HEK293 (cell line): ENCODE measurements at regions not wholly inside any gene's neighbourhood (a gene's known extent, or its start where the extent isn't known, plus 50 kb on each side); places are given as distances from the start of the nearest gene placed in this dataset.

ENCODE experiments used
- CTCF ChIA-PET: fragments of 350-600 bp; formaldehyde crosslinking; extraction: SDS; loops from one replicate; lab custom pipeline; 2021; ENCODE audit warnings: antibody characterized with exemption; lab: Yijun Ruan, JAX
- POLR2A ChIA-PET: fragments of 300-600 bp; formaldehyde crosslinking; extraction: SDS; loops from one replicate; lab custom pipeline; 2020; ENCODE audit warnings: antibody characterized with exemption, inconsistent platforms; lab: Yijun Ruan, JAX
- H3K27ac ChIP-seq: fragments of 200-500 bp; sonication (Bioruptor generic); 2 replicates; pipeline ENCODE4 v1.5.1; 2014; ENCODE audit warnings: low read depth, low read length, control low read depth, inconsistent platforms; ENCODE audit errors: extremely low read depth
- H3K36me3 ChIP-seq, 2 experiments: fragments of 200-500 bp in 1 of 2; sonication (Bioruptor generic) in 1 of 2; 1 replicate in 1 of 2; 2 replicates in 1 of 2; pipeline ENCODE4 v1.5.1; 2014 to 2017; ENCODE audit warnings: inconsistent platforms in 2 of 2, low read length in 2 of 2; ENCODE audit not compliant: control insufficient read depth in 2 of 2, insufficient read depth in 1 of 2
- H3K4me1 ChIP-seq: fragments of 200-500 bp; sonication (Bioruptor generic); 2 replicates; pipeline ENCODE4 v1.5.1; 2014; ENCODE audit warnings: mild to moderate bottlenecking, low read length, inconsistent platforms; ENCODE audit not compliant: control insufficient read depth, insufficient read depth
- H3K4me3 ChIP-seq: 2 replicates; pipeline ENCODE4 v1.5.1; 2011; ENCODE audit warnings: low read depth, mild to moderate bottlenecking, control low read depth, low read length, moderate library complexity
- H3K9me3 ChIP-seq: fragments of 200-500 bp; sonication (Bioruptor generic); 2 replicates; pipeline ENCODE4 v1.5.1; 2014; ENCODE audit warnings: low read depth, low read length, inconsistent platforms; ENCODE audit not compliant: control insufficient read depth, insufficient read depth
- GLIS2 ChIP-seq: fragments of 450-650 bp; formaldehyde crosslinking; IDR thresholded peaks from 2 replicates; pipeline ENCODE4 v1.5.1; 2016; ENCODE audit warnings: missing biosample characterization, missing genetic modification characterization
- HOXC10 ChIP-seq: sonication (generic); formaldehyde crosslinking; IDR thresholded peaks from 2 replicates; pipeline ENCODE4 v1.8.1; 2023; ENCODE audit warnings: mild to moderate bottlenecking, missing genetic modification reagents
- IKZF3 ChIP-seq: fragments of 450-650 bp; IDR thresholded peaks from 2 replicates; pipeline ENCODE4 v1.5.0; 2018; ENCODE audit warnings: missing biosample characterization, mild to moderate bottlenecking, missing genetic modification characterization, moderate library complexity
- MYNN ChIP-seq: fragments of 450-650 bp; formaldehyde crosslinking; IDR thresholded peaks from 2 replicates; pipeline ENCODE4 v1.5.1; 2016; ENCODE audit warnings: missing biosample characterization, missing genetic modification characterization, borderline replicate concordance
- SCRT1 ChIP-seq: fragments of 450-650 bp; formaldehyde crosslinking; IDR thresholded peaks from 2 replicates; pipeline ENCODE4 v1.5.1; 2016; ENCODE audit warnings: missing biosample characterization, missing genetic modification characterization, borderline replicate concordance
- ZNF157 ChIP-seq: fragments of 450-650 bp; formaldehyde crosslinking; IDR thresholded peaks from 2 replicates; pipeline ENCODE4 v1.5.1; 2016; ENCODE audit warnings: missing biosample characterization, missing genetic modification characterization
- ZNF174 ChIP-seq: fragments of 450-650 bp; formaldehyde crosslinking; IDR thresholded peaks from 2 replicates; pipeline ENCODE4 v1.5.0; 2017; ENCODE audit warnings: missing biosample characterization, mild to moderate bottlenecking, missing genetic modification characterization
- ZNF202 ChIP-seq: fragments of 450-650 bp; formaldehyde crosslinking; IDR thresholded peaks from 2 replicates; pipeline ENCODE4 v1.5.1; 2016; ENCODE audit warnings: missing biosample characterization, missing genetic modification characterization, borderline replicate concordance
- ZNF266 ChIP-seq: fragments of 450-650 bp; formaldehyde crosslinking; IDR thresholded peaks from 2 replicates; pipeline ENCODE4 v1.5.1; 2016; ENCODE audit warnings: missing biosample characterization, missing genetic modification characterization, low read depth
- ZNF558 ChIP-seq: fragments of 450-650 bp; formaldehyde crosslinking; IDR thresholded peaks from 2 replicates; pipeline ENCODE4 v1.5.1; 2016; ENCODE audit warnings: missing biosample characterization, missing genetic modification characterization
- ZNF610 ChIP-seq: fragments of 450-650 bp; formaldehyde crosslinking; IDR thresholded peaks from 2 replicates; pipeline ENCODE4 v1.5.1; 2016; ENCODE audit warnings: missing biosample characterization, missing genetic modification characterization, borderline replicate concordance
- ZNF621 ChIP-seq: fragments of 450-650 bp; formaldehyde crosslinking; IDR thresholded peaks from 2 replicates; pipeline ENCODE4 v1.5.1; 2017; ENCODE audit warnings: missing biosample characterization, missing genetic modification characterization
- ZNF623 ChIP-seq: fragments of 450-650 bp; formaldehyde crosslinking; IDR thresholded peaks from 2 replicates; pipeline ENCODE4 v1.5.1; 2016; ENCODE audit warnings: missing biosample characterization, missing genetic modification characterization
- ZNF654 ChIP-seq: fragments of 450-650 bp; formaldehyde crosslinking; IDR thresholded peaks from 2 replicates; pipeline ENCODE4 v1.5.1; 2016; ENCODE audit warnings: low read depth, missing biosample characterization, missing genetic modification characterization
- ZNF747 ChIP-seq: fragments of 450-650 bp; formaldehyde crosslinking; IDR thresholded peaks from 2 replicates; pipeline ENCODE4 v1.5.1; 2016; ENCODE audit warnings: missing biosample characterization, missing genetic modification characterization
- ZNF768 ChIP-seq: fragments of 450-650 bp; formaldehyde crosslinking; IDR thresholded peaks from 2 replicates; pipeline ENCODE4 v1.5.1; 2018; ENCODE audit warnings: missing biosample characterization, mild to moderate bottlenecking, missing genetic modification characterization
- ZNF791 ChIP-seq: fragments of 450-650 bp; formaldehyde crosslinking; IDR thresholded peaks from 2 replicates; pipeline ENCODE4 v1.5.1; 2016; ENCODE audit warnings: missing biosample characterization, missing genetic modification characterization
- ZNF843 ChIP-seq: fragments of 450-650 bp; formaldehyde crosslinking; IDR thresholded peaks from 2 replicates; pipeline ENCODE4 v1.5.1; 2016; ENCODE audit warnings: missing biosample characterization, missing genetic modification characterization
- ZSCAN16 ChIP-seq: fragments of 450-650 bp; formaldehyde crosslinking; IDR thresholded peaks from 2 replicates; pipeline ENCODE4 v1.5.1; 2016; ENCODE audit warnings: missing biosample characterization, missing genetic modification characterization
- TF ChIP-seq, protein P1 (sequence below): fragments of 450-650 bp; formaldehyde crosslinking; optimal IDR thresholded peaks from 2 replicates; pipeline ENCODE3; 2016; ENCODE audit warnings: missing biosample characterization, mild to moderate bottlenecking, missing genetic modification characterization
- TF ChIP-seq, protein P2 (sequence below): fragments of 450-650 bp; formaldehyde crosslinking; IDR thresholded peaks from 2 replicates; pipeline ENCODE4 v1.5.1; 2016; ENCODE audit warnings: missing biosample characterization, missing genetic modification characterization
- TF ChIP-seq, protein P3 (sequence below): fragments of 450-650 bp; formaldehyde crosslinking; IDR thresholded peaks from 2 replicates; pipeline ENCODE4 v1.5.1; 2016; ENCODE audit warnings: missing biosample characterization, missing genetic modification characterization

DNA sequence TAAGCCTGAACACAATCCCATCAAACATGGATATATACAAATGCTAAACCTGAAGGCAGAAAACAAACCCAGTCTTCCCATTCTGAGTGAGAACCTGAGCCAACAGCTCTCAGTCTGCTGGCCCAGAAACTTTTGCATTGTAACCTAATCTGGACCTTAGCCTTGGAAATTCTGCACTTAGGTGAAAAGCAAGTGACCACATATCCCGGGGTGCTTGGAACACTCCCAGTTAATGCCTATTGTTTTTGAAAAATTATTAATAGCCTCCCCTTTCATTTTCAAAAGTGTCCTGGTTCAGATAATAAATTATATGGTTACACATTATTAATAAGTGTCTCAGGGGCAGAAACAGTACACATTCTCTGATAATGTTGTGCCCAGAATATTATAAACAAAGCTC is 228.3 kb upstream of the TARS1 start:
- ChIA-PET CTCF (interaction anchor here (1.3 kb wide), 1 partner anchor 88 kb away, joined by 3 read pairs; no protein-coding TSS in a partner anchor), POLR2A (no interaction called here)
- H3K27ac ChIP-seq, result no peak overlapping the region
- H3K9me3 ChIP-seq, result no peaks in the 10 kb centered on the region
- no peak overlapping the region for H3K4me3 ChIP-seq
- H3K36me3 ChIP-seq, result no peaks in the 10 kb centered on the region
- no peaks in the 10 kb centered on the region for H3K4me1 ChIP-seq
- TF ChIP-seq ZNF202 (no peak), ZNF157 (tag by site-specific recombination) (no peak), MYNN (tag by site-specific recombination) (no peak), GLIS2 (tag by site-specific recombination) (no peak)
- TF ChIP-seq, all 188 proteins: peak for 0

DNA sequence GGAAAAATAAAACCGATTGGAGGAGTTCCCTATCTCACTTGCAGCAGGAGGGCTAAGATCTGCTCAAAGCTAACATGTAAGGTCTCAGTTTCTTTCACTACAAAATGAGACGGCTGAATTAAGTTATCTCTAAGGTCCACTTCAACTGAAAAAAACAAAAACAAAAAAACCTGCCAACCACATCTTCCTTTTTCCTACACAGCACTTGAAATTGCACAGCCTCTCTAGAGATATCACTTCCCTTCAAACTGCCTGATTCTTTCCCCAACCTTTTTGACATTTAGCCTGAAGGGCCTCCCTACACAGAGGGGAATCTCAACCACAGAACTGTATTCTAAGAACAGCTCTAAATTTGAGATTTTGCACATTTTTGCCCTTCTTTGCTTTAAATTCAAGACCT is 227.9 kb upstream of the TARS1 start:
- Histone ChIP-seq H3K4me1 (no peaks in the 10 kb centered on the region), H3K27ac (no peak overlapping the region), H3K9me3 (no peaks in the 10 kb centered on the region), H3K36me3 (no peaks in the 10 kb centered on the region), H3K4me3 (no peak overlapping the region)
- no peak for TF ChIP-seq ZNF610
- TF ChIP-seq ZNF621 (tag by site-specific recombination), result no peak
- TF ChIP-seq SCRT1 (tag by site-specific recombination), result no peak
- no peak for TF ChIP-seq ZNF654 (tag by site-specific recombination)
- CTCF ChIA-PET, result interaction anchor here (1.3 kb wide), 1 partner anchor 87 kb away, joined by 3 read pairs; no protein-coding TSS in a partner anchor
- POLR2A ChIA-PET, result no interaction called here

DNA sequence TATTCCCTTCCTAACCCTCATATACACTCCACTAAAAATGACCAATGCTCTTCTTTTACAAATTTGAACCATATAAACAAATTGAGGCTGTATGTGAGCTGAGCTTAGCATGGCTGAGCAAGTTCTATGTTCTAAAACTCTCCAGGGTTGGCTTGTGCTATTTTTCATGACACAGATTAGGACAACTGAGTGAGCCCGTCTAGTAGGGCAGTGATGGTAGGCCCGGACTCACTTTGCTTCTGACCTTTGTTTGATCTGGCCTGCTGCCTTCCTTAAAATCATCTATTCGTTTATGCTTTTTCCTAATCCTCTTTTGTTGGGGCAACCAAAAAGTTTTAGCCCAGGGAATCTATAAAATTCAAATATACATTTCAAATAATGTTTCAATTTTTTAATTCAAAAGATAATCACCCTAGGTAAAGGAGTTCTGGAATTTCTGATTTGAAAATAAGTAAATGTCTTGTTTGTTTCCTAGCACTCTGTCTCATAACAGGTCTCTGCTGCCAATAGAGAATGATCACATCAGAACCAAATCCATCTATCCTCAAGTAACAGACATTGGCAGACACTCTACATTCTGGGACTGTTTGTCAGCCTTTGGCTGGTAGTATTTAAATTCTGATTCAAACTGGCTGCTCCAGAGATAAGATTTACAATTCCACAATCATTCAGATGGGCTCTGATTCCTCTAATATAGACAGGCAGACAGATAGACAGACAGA is 217.0 kb upstream of the TARS1 start:
- H3K9me3 ChIP-seq, result no peaks in the 10 kb centered on the region
- TF ChIP-seq, protein P1, sequence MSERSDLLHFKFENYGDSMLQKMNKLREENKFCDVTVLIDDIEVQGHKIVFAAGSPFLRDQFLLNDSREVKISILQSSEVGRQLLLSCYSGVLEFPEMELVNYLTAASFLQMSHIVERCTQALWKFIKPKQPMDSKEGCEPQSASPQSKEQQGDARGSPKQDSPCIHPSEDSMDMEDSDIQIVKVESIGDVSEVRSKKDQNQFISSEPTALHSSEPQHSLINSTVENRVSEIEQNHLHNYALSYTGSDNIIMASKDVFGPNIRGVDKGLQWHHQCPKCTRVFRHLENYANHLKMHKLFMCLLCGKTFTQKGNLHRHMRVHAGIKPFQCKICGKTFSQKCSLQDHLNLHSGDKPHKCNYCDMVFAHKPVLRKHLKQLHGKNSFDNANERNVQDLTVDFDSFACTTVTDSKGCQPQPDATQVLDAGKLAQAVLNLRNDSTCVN (tag by site-specific recombination), result no peak
- TF ChIP-seq ZNF623, result no peak
- TF ChIP-seq ZSCAN16 (tag by site-specific recombination), result no peak
- TF ChIP-seq ZNF558 (tag by site-specific recombination), result no peak
- TF ChIP-seq ZNF768 (tag by site-specific recombination), result no peak
- TF ChIP-seq IKZF3 (tag by site-specific recombination), result no peak
- TF ChIP-seq ZNF747 (tag by site-specific recombination), result no peak
- no peak for TF ChIP-seq ZNF843 (tag by site-specific recombination)
- no peak for TF ChIP-seq GLIS2 (tag by site-specific recombination)
- TF ChIP-seq ZNF174 (tag by site-specific recombination), result no peak
- TF ChIP-seq, protein P2, sequence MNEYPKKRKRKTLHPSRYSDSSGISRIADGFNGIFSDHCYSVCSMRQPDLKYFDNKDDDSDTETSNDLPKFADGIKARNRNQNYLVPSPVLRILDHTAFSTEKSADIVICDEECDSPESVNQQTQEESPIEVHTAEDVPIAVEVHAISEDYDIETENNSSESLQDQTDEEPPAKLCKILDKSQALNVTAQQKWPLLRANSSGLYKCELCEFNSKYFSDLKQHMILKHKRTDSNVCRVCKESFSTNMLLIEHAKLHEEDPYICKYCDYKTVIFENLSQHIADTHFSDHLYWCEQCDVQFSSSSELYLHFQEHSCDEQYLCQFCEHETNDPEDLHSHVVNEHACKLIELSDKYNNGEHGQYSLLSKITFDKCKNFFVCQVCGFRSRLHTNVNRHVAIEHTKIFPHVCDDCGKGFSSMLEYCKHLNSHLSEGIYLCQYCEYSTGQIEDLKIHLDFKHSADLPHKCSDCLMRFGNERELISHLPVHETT (tag by site-specific recombination), result no peak
- TF ChIP-seq HOXC10 (CRISPR knock-in tag), result no peak
- TF ChIP-seq ZNF791, result no peak
- no peak for TF ChIP-seq ZNF266 (tag by site-specific recombination)
- TF ChIP-seq, protein P3, sequence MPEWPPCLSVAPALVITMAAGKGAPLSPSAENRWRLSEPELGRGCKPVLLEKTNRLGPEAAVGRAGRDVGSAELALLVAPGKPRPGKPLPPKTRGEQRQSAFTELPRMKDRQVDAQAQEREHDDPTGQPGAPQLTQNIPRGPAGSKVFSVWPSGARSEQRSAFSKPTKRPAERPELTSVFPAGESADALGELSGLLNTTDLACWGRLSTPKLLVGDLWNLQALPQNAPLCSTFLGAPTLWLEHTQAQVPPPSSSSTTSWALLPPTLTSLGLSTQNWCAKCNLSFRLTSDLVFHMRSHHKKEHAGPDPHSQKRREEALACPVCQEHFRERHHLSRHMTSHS, result no peak
- TF ChIP-seq, all 188 proteins: peak for 0
- peaks cover 5% of the 10 kb centered on the region; the same call in 1 of the 2 replicates for H3K4me1 ChIP-seq
- no peak overlapping the region for H3K4me3 ChIP-seq
- no peak overlapping the region for H3K27ac ChIP-seq
- no peaks in the 10 kb centered on the region for H3K36me3 ChIP-seq
- CTCF ChIA-PET, result interaction anchor here (0.7 kb wide), 2 partner anchors 77 to 799 kb away, joined by 3 to 4 read pairs; no protein-coding TSS in a partner anchor
- POLR2A ChIA-PET, result interaction anchor here (0.6 kb wide), 1 partner anchor 1406 kb away, joined by 8 read pairs; no protein-coding TSS in a partner anchor
